Adrenal gland (tissue), 9 donors: ENCODE measurements at regions not wholly inside any gene's neighbourhood (a gene's known extent, or its start where the extent isn't known, plus 50 kb on each side); places are given as distances from the start of the nearest gene placed in this dataset.

Source experiments
- DNase-seq, 7 donors: peaks; one replicate each; pipeline ENCODE4 v3.0.0-alpha.2; 2019 to 2020
- H3K27ac ChIP-seq, 5 donors: fragments of 200-600 bp; sonication (generic) in 4 of 5; 1 replicate in 3 of 5; 2 replicates in 2 of 5; pipeline versions ENCODE4 v1.5.1 to v1.8.0; 2016 to 2020; ENCODE audit warnings: mild to moderate bottlenecking in 1 of 5
- H3K27me3 ChIP-seq: fragments of 200-600 bp; 2 replicates; pipeline ENCODE4 v1.8.0; 2021
- H3K36me3 ChIP-seq, 2 donors: fragments of 200-600 bp; replicated peaks in 1 of 2; 1 replicate in 1 of 2; 2 replicates in 1 of 2; pipeline versions ENCODE4 v1.5.1 to v1.8.0; 2018 to 2022
- H3K4me1 ChIP-seq, 2 donors: fragments of 200-600 bp; replicated peaks in 1 of 2; 1 replicate in 1 of 2; 2 replicates in 1 of 2; pipeline versions ENCODE4 v1.5.1 to v1.8.0; 2018 to 2021
- H3K4me3 ChIP-seq, 4 donors: fragments of 200-600 bp; sonication (generic) in 3 of 4; one replicate each; pipeline ENCODE4 v1.5.1; 2016 to 2018
- H3K9me3 ChIP-seq, 3 donors: fragments of 200-600 bp; sonication (generic) in 1 of 3; replicated peaks in 1 of 3; 1 replicate in 2 of 3; 2 replicates in 1 of 3; pipeline versions ENCODE4 v1.5.1 to v1.8.0; 2016 to 2021
- POLR2A ChIP-seq, 2 donors: fragments of 450-650 bp; IDR thresholded peaks; one replicate each; pipeline ENCODE4 v1.6.1; 2017; ENCODE audit warnings: antibody characterized with exemption in 2 of 2, mild to moderate bottlenecking in 2 of 2, moderate library complexity in 1 of 2
- WGBS, 4 donors: extraction: QIAGEN DNeasy Blood & Tissue Kit in 2 of 4; methylation state at CpG; one replicate each; pipeline versions ENCODE4 v1.1.5 to v1.1.7; 2013 to 2017; 5-methylcytosine and 5-hydroxymethylcytosine counted together
- intact Hi-C, 2 donors: fragments of 100-400 bp; cut with DNase I; formaldehyde crosslinking; loops; one replicate each; pipeline versions ENCODE4 v1.14.1 to v1.15.0; 2022 to 2023
- TF ChIP-seq, protein P1 (sequence below), 6 experiments: fragments of 450-650 bp in 4 of 6; fragments of 200-600 bp in 2 of 6; sonication (generic) in 1 of 6; IDR thresholded peaks; 1 replicate in 5 of 6; 2 replicates in 1 of 6; pipeline versions ENCODE4 v1.5.1 to v1.8.0; 2016 to 2021; ENCODE audit warnings: antibody characterized with exemption in 6 of 6, mild to moderate bottlenecking in 2 of 6, moderate library complexity in 1 of 6
- donor health status: healthy with polysubstance abuse.
- donor health status: Bipolar disorder and iron deficiency.
- donor health status: DM: yes; HTN: yes; CAD: no.
- donor health status: DM: no; HTN: no; CAD: no.
- donor health status: DM: no; HTN: no; CAD: no.

GRCh38 chr10:20977300-20977699 is 80.2 kb upstream of the NEBL start:
- intact Hi-C loops = no loop called here
- DNase-seq = no peak
- Histone ChIP-seq H3K27me3 (no peaks in the 10 kb centered on the region), H3K9me3 (no peaks in the 10 kb centered on the region), H3K4me1 (no peaks in the 10 kb centered on the region), H3K27ac (no peak overlapping the region), H3K36me3 (no peaks in the 10 kb centered on the region), H3K4me3 (no peak overlapping the region)
- 74 to 84% (median 79%) methylated on average over 5 of the region's 5 CpGs for WGBS, 4 donors
- TF ChIP-seq POLR2A (IDR thresholded peaks at IDR 0.05) = no peak
- TF ChIP-seq, protein P1, sequence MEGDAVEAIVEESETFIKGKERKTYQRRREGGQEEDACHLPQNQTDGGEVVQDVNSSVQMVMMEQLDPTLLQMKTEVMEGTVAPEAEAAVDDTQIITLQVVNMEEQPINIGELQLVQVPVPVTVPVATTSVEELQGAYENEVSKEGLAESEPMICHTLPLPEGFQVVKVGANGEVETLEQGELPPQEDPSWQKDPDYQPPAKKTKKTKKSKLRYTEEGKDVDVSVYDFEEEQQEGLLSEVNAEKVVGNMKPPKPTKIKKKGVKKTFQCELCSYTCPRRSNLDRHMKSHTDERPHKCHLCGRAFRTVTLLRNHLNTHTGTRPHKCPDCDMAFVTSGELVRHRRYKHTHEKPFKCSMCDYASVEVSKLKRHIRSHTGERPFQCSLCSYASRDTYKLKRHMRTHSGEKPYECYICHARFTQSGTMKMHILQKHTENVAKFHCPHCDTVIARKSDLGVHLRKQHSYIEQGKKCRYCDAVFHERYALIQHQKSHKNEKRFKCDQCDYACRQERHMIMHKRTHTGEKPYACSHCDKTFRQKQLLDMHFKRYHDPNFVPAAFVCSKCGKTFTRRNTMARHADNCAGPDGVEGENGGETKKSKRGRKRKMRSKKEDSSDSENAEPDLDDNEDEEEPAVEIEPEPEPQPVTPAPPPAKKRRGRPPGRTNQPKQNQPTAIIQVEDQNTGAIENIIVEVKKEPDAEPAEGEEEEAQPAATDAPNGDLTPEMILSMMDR (IDR thresholded peaks at IDR 0.05) = no peak

- Histone ChIP-seq H3K27me3 (no peaks in the 10 kb centered on the region), H3K4me3 (no peak overlapping the region), H3K9me3 (no peaks in the 10 kb centered on the region), H3K27ac (no peak overlapping the region), H3K4me1 (no peaks in the 10 kb centered on the region), H3K36me3 (no peaks in the 10 kb centered on the region)
- intact Hi-C loops = no loop called here
- TF ChIP-seq, protein P1 (IDR thresholded peaks at IDR 0.05) = no peak
- TF ChIP-seq POLR2A (IDR thresholded peaks at IDR 0.05) = no peak
- 83 to 88% (median 85%) methylated on average over 3 of the region's 3 CpGs for WGBS, 4 donors
- no peak for DNase-seq
Observed at GRCh38 chr10:20976891-20977290, 79.8 kb upstream of the NEBL start.

DNA sequence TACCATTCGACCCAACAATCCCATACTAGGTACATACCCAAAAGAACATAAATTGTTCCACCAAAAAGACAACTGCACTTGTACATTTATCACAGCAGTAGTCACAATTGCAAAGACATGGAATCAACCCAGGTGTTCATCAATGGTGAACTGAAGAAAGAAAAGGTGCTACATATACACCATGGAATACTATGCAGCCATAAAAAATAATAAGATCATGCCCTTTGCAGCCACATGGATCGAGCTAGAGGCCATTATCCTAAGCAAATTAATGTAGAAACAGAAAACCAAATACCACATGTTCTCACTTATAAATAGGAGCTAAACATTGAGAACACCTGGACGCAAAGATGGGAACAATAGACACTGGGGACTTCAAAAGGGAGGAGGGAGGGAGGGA is 79.3 kb upstream of the NEBL start:
- Histone ChIP-seq H3K27me3 (no peaks in the 10 kb centered on the region), H3K9me3 (no peaks in the 10 kb centered on the region), H3K4me1 (no peaks in the 10 kb centered on the region), H3K36me3 (no peaks in the 10 kb centered on the region), H3K4me3 (no peak overlapping the region), H3K27ac (no peak overlapping the region)
- intact Hi-C loops = no loop called here
- no peak for DNase-seq
- 82 to 89% (median 85%) methylated on average over 3 of the region's 3 CpGs for WGBS, 4 donors
- TF ChIP-seq POLR2A (IDR thresholded peaks at IDR 0.05) = no peak
- TF ChIP-seq, protein P1 (IDR thresholded peaks at IDR 0.05) = no peak

DNA sequence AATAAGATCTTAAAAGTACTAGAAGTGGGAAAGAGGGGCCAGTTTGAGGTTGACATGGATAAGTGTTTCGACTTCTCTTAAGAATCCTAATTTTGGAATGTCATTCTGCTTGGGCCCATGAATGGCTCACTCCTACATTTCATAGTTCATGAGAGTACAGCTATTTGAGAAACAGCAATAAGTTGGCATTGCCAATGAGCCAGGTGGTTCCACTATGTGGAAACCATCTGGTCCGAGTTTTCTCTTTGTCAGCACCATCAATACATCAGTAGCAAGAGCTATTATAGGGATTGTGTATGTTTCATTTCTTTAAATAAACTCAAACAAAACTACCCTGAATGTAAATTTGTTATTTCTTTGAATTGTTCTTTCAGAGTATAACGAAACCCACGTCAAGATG is 78.1 kb upstream of the NEBL start:
- WGBS, 4 donors = 92 to 93% (median 93%) methylated on average over 4 of the region's 4 CpGs
- no peak overlapping the region for H3K4me3 ChIP-seq
- H3K4me1 ChIP-seq = no peaks in the 10 kb centered on the region
- H3K36me3 ChIP-seq = no peaks in the 10 kb centered on the region
- no peaks in the 10 kb centered on the region for H3K9me3 ChIP-seq
- no peak overlapping the region for H3K27ac ChIP-seq
- no peak for DNase-seq
- H3K27me3 ChIP-seq = no peaks in the 10 kb centered on the region
- TF ChIP-seq, protein P1 (IDR thresholded peaks at IDR 0.05) = no peak
- TF ChIP-seq POLR2A (IDR thresholded peaks at IDR 0.05) = no peak
- intact Hi-C loops = no loop called here
